ENCODE measurements at regions not wholly inside any gene's neighbourhood (a gene's known extent, or its start where the extent isn't known, plus 50 kb on each side); places are given as distances from the start of the nearest gene placed in this dataset.
"Not testable (repeated sequence)": the region's sequence is repeated elsewhere in the genome, so short reads cannot be mapped to it uniquely, and the experiment has no call there.

DNA sequence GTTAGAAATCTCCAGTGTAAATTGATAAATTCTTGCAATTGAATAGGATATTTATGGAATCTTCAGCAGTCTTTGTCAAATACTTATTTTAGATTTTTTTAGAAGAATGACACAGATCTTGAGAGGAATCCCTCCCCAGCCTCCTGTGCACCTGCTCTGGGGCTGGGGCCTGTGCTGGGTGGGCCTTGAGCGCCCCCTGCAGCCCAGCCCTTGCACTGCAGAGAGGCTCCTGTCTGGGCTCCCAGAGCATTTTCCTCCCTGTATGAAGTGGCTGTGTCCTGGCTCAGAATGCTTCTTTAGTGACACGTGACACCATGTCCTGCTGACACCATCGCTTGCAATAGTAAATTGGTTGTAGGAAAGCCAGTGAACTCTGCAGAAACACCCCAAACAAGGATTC is 98.7 kb downstream of the OR4M2 start:
- ATAC-seq; H3K4me2 ChIP-seq (ENCODE audit: low read length); POLR2A ChIA-PET; H3K9me3 ChIP-seq (ENCODE audit: control insufficient read depth in 1 of 2, insufficient read depth in 1 of 2, low read depth in 1 of 2, low read length in 2 of 2); H3K9ac ChIP-seq (ENCODE audit: low read length); H4K20me1 ChIP-seq (ENCODE audit: insufficient read depth); H3K36me3 ChIP-seq (ENCODE audit: control insufficient read depth in 1 of 2, insufficient read depth in 2 of 2, low read length in 2 of 2); H2AFZ ChIP-seq (ENCODE audit: low read depth, low read length, poor library complexity, severe bottlenecking); H3K27ac ChIP-seq (ENCODE audit: low read depth, low read length); H3K79me2 ChIP-seq (ENCODE audit: insufficient read depth, low read length); intact Hi-C loops (cut with micrococcal nuclease); DNase-seq (ENCODE audit: low read depth, low spot score); H3K9me2 ChIP-seq (ENCODE audit: insufficient read depth); BruUV-seq (replicated peaks); H3K4me1 ChIP-seq (ENCODE audit: control insufficient read depth in 1 of 2, insufficient read depth in 2 of 2, low read length in 2 of 2); CTCF ChIA-PET; H3K4me3 ChIP-seq (replicated peaks in 1 of 2; ENCODE audit: low read depth in 1 of 2, low read length in 2 of 2); H3K27me3 ChIP-seq (ENCODE audit: insufficient read depth, low read length); RAD21 ChIA-PET (ENCODE audit: low non-redundant PET in 1 of 2, low total read pairs in 2 of 2, uncharacterized antibody in 2 of 2, unreplicated experiment in 2 of 2): not testable (repeated sequence)

DNA sequence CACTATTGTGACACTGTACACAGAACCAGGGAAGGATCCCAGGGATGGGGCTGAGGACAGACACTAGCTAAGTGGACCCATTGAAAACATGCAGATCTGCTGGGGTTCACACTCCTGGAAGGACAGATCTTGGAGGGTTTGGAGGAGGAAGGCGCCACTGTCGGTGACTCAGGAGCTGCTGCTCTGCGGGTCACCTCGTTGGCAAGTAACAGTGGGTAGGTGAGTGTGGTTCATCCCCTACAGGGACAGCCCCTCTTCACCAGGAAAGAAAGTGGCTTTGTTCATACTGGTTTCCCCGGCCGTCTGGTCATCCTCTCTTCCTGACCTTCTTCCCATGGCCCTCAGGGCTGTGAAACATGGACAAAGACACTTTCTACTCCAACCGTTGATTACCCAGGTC is 100.3 kb downstream of the OR4M2 start:
- H3K9ac ChIP-seq (ENCODE audit: low read length); H3K9me2 ChIP-seq (ENCODE audit: insufficient read depth); BruUV-seq (replicated peaks); H2AFZ ChIP-seq (ENCODE audit: low read depth, low read length, poor library complexity, severe bottlenecking); RAD21 ChIA-PET (ENCODE audit: low non-redundant PET in 1 of 2, low total read pairs in 2 of 2, uncharacterized antibody in 2 of 2, unreplicated experiment in 2 of 2); H3K27ac ChIP-seq (ENCODE audit: low read depth, low read length); H3K79me2 ChIP-seq (ENCODE audit: insufficient read depth, low read length); H3K4me3 ChIP-seq (replicated peaks in 1 of 2; ENCODE audit: low read depth in 1 of 2, low read length in 2 of 2); H3K4me1 ChIP-seq (ENCODE audit: control insufficient read depth in 1 of 2, insufficient read depth in 2 of 2, low read length in 2 of 2); H4K20me1 ChIP-seq (ENCODE audit: insufficient read depth); ATAC-seq; H3K36me3 ChIP-seq (ENCODE audit: control insufficient read depth in 1 of 2, insufficient read depth in 2 of 2, low read length in 2 of 2); CTCF ChIA-PET; H3K27me3 ChIP-seq (ENCODE audit: insufficient read depth, low read length); H3K4me2 ChIP-seq (ENCODE audit: low read length); intact Hi-C loops (cut with micrococcal nuclease); DNase-seq (ENCODE audit: low read depth, low spot score); H3K9me3 ChIP-seq (ENCODE audit: control insufficient read depth in 1 of 2, insufficient read depth in 1 of 2, low read depth in 1 of 2, low read length in 2 of 2); POLR2A ChIA-PET: not testable (repeated sequence)

DNA sequence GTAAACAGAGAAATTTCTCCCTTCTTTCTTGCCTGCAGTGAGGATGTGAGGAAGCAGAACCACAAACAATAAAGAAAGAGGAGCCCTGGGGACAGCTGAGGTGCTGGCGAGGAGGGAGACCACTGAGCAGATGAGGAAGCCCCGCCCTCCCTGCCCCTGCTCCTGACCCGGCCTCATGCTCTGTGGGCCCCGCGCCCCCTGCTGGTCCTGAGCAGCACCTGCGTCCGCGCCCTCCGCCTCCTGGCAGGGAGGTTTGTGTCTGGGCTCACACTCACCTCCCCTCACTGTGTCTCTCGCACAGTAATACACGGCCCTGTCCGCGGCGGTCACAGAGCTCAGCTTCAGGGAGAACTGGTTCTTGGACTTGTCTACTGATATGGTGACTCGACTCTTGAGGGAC is 104.4 kb downstream of the OR4M2 start:
- intact Hi-C loops (cut with micrococcal nuclease); H4K20me1 ChIP-seq (ENCODE audit: insufficient read depth); H3K4me3 ChIP-seq (replicated peaks in 1 of 2; ENCODE audit: low read depth in 1 of 2, low read length in 2 of 2); CTCF ChIA-PET; H3K9me3 ChIP-seq (ENCODE audit: control insufficient read depth in 1 of 2, insufficient read depth in 1 of 2, low read depth in 1 of 2, low read length in 2 of 2); H3K27me3 ChIP-seq (ENCODE audit: insufficient read depth, low read length); RAD21 ChIA-PET (ENCODE audit: low non-redundant PET in 1 of 2, low total read pairs in 2 of 2, uncharacterized antibody in 2 of 2, unreplicated experiment in 2 of 2); H3K4me2 ChIP-seq (ENCODE audit: low read length); H2AFZ ChIP-seq (ENCODE audit: low read depth, low read length, poor library complexity, severe bottlenecking); H3K4me1 ChIP-seq (ENCODE audit: control insufficient read depth in 1 of 2, insufficient read depth in 2 of 2, low read length in 2 of 2); H3K27ac ChIP-seq (ENCODE audit: low read depth, low read length); H3K9ac ChIP-seq (ENCODE audit: low read length); H3K36me3 ChIP-seq (ENCODE audit: control insufficient read depth in 1 of 2, insufficient read depth in 2 of 2, low read length in 2 of 2); ATAC-seq; H3K79me2 ChIP-seq (ENCODE audit: insufficient read depth, low read length); H3K9me2 ChIP-seq (ENCODE audit: insufficient read depth); DNase-seq (ENCODE audit: low read depth, low spot score); BruUV-seq (replicated peaks); POLR2A ChIA-PET: not testable (repeated sequence)

DNA sequence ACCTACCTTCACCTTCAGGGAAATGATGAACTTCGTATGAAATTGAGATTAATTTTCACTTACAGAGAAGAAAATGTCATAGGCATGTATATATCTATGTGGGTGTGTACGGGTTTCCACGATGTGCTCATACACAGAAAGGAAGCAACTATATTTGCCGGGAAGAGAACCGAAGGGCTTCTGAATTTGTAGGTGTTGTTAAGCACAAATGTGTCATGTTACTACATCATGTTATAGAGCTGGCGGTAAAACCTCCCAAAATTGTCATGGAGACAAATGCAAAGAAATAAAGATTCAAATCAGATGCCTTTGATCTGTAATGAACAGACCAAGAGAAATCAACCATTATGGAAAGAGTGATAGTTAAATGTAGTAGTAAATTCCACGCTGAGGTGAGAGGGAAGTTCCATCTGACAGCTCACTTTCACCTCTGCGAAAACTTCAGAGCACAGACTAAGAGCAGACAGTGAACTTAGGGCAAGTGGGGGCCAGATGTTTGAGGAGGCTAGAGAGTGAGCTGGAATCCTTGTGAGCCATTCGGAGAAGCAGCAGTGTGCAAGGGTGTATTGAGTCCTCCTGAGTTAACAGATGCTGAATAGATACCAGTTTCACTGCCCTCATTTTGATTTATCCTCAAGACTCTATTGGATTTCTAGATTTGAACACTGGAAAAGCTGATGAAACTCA is 106.7 kb downstream of the OR4M2 start:
- H4K20me1 ChIP-seq (ENCODE audit: insufficient read depth); H3K27me3 ChIP-seq (ENCODE audit: insufficient read depth, low read length); H3K4me2 ChIP-seq (ENCODE audit: low read length); H3K79me2 ChIP-seq (ENCODE audit: insufficient read depth, low read length); intact Hi-C loops (cut with micrococcal nuclease); POLR2A ChIA-PET; H3K4me3 ChIP-seq (replicated peaks in 1 of 2; ENCODE audit: low read depth in 1 of 2, low read length in 2 of 2); H2AFZ ChIP-seq (ENCODE audit: low read depth, low read length, poor library complexity, severe bottlenecking); DNase-seq (ENCODE audit: low read depth, low spot score); H3K4me1 ChIP-seq (ENCODE audit: control insufficient read depth in 1 of 2, insufficient read depth in 2 of 2, low read length in 2 of 2); H3K9me2 ChIP-seq (ENCODE audit: insufficient read depth); H3K9me3 ChIP-seq (ENCODE audit: control insufficient read depth in 1 of 2, insufficient read depth in 1 of 2, low read depth in 1 of 2, low read length in 2 of 2); H3K27ac ChIP-seq (ENCODE audit: low read depth, low read length); H3K9ac ChIP-seq (ENCODE audit: low read length); RAD21 ChIA-PET (ENCODE audit: low non-redundant PET in 1 of 2, low total read pairs in 2 of 2, uncharacterized antibody in 2 of 2, unreplicated experiment in 2 of 2); ATAC-seq; BruUV-seq (replicated peaks); CTCF ChIA-PET; H3K36me3 ChIP-seq (ENCODE audit: control insufficient read depth in 1 of 2, insufficient read depth in 2 of 2, low read length in 2 of 2): not testable (repeated sequence)

DNA sequence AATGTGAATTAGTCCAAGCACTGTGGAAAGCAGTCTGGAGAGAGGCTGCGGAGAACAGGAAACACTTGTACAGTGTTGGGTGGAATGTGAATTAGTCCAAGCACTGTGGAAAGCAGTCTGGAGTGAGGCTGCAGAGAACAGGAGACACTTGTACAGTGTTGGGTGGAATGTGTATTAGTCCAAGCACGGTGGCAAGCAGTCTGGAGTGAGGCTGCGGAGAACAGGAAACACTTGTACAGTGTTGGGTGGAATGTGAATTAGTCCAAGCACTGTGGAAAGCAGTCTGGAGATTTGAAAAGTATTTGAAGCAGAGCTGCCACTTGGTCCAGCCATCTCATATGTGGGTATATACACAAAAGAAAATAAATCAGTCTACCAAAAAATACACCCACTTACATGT is 111.5 kb downstream of the OR4M2 start:
- DNase-seq (ENCODE audit: low read depth, low spot score); POLR2A ChIA-PET; H3K36me3 ChIP-seq (ENCODE audit: control insufficient read depth in 1 of 2, insufficient read depth in 2 of 2, low read length in 2 of 2); H3K27ac ChIP-seq (ENCODE audit: low read depth, low read length); H3K9me2 ChIP-seq (ENCODE audit: insufficient read depth); H3K9me3 ChIP-seq (ENCODE audit: control insufficient read depth in 1 of 2, insufficient read depth in 1 of 2, low read depth in 1 of 2, low read length in 2 of 2); H3K27me3 ChIP-seq (ENCODE audit: insufficient read depth, low read length); H2AFZ ChIP-seq (ENCODE audit: low read depth, low read length, poor library complexity, severe bottlenecking); RAD21 ChIA-PET (ENCODE audit: low non-redundant PET in 1 of 2, low total read pairs in 2 of 2, uncharacterized antibody in 2 of 2, unreplicated experiment in 2 of 2); CTCF ChIA-PET; BruUV-seq (replicated peaks); intact Hi-C loops (cut with micrococcal nuclease); H3K79me2 ChIP-seq (ENCODE audit: insufficient read depth, low read length); H4K20me1 ChIP-seq (ENCODE audit: insufficient read depth); H3K4me2 ChIP-seq (ENCODE audit: low read length); H3K4me3 ChIP-seq (replicated peaks in 1 of 2; ENCODE audit: low read depth in 1 of 2, low read length in 2 of 2); ATAC-seq; H3K4me1 ChIP-seq (ENCODE audit: control insufficient read depth in 1 of 2, insufficient read depth in 2 of 2, low read length in 2 of 2); H3K9ac ChIP-seq (ENCODE audit: low read length): not testable (repeated sequence)
